ENCODE measurements at regions not wholly inside any gene's neighbourhood (a gene's known extent, or its start where the extent isn't known, plus 50 kb on each side); places are given as distances from the start of the nearest gene placed in this dataset.

GRCh38 chr13:42486711-42487198 is 87.2 kb upstream of the TNFSF11 start (continued):
- no peak for TF ChIP-seq PRDM2 (tag by site-specific recombination; IDR thresholded peaks at IDR 0.05; ENCODE audit: borderline replicate concordance)

GRCh38 chr13:42487221-42487620 is 86.7 kb upstream of the TNFSF11 start:
- H3K4me1 ChIP-seq (ENCODE audit: control insufficient read depth, insufficient read depth, low read length): no peaks in the 10 kb centered on the region
- ChIA-PET CTCF (no interaction called here), POLR2A (no interaction called here)
- no peak overlapping the region for H3K4me3 ChIP-seq (ENCODE audit: low read depth, low read length)
- no peak overlapping the region for H3K27ac ChIP-seq (ENCODE audit: extremely low read depth, low read depth, low read length)
- H3K36me3 ChIP-seq (ENCODE audit: control insufficient read depth in 2 of 2, insufficient read depth in 1 of 2, low read length in 2 of 2): no peaks in the 10 kb centered on the region
- no peak for TF ChIP-seq ZNF324 (tag by site-specific recombination; IDR thresholded peaks at IDR 0.05)
- no peak for TF ChIP-seq RBAK (tag by site-specific recombination; IDR thresholded peaks at IDR 0.05)
- TF ChIP-seq ZNF449 (tag by site-specific recombination; IDR thresholded peaks at IDR 0.05): no peak
- no peak for TF ChIP-seq ZBTB7A (tag by site-specific recombination; IDR thresholded peaks at IDR 0.05; ENCODE audit: low read depth)
- no peak for TF ChIP-seq GLI4 (tag by site-specific recombination; IDR thresholded peaks at IDR 0.05)
- no peak for TF ChIP-seq ZSCAN18 (tag by site-specific recombination; IDR thresholded peaks at IDR 0.05)
- TF ChIP-seq ZNF169 (tag by site-specific recombination; IDR thresholded peaks at IDR 0.05): no peak
- TF ChIP-seq ZNF571 (tag by site-specific recombination; IDR thresholded peaks at IDR 0.05): no peak
- no peak for TF ChIP-seq ZNF660 (tag by site-specific recombination; IDR thresholded peaks at IDR 0.05)
- no peak for TF ChIP-seq ZNF211 (tag by site-specific recombination; IDR thresholded peaks at IDR 0.05; ENCODE audit: low read depth)
- TF ChIP-seq ZNF654 (tag by site-specific recombination; IDR thresholded peaks at IDR 0.05; ENCODE audit: low read depth): no peak
- no peak for TF ChIP-seq BCL11A (tag by site-specific recombination; IDR thresholded peaks at IDR 0.05; ENCODE audit: low read depth)
- TF ChIP-seq GLIS1 (tag by site-specific recombination; IDR thresholded peaks at IDR 0.05): no peak
- H3K9me3 ChIP-seq (ENCODE audit: control insufficient read depth, insufficient read depth, low read depth, low read length): no peaks in the 10 kb centered on the region

GRCh38 chr13:42490676-42491075 is 83.3 kb upstream of the TNFSF11 start:
- Histone ChIP-seq H3K4me1 (ENCODE audit: control insufficient read depth, insufficient read depth, low read length) (no peaks in the 10 kb centered on the region), H3K4me3 (ENCODE audit: low read depth, low read length) (no peak overlapping the region), H3K27ac (ENCODE audit: extremely low read depth, low read depth, low read length) (no peak overlapping the region), H3K36me3 (ENCODE audit: control insufficient read depth in 2 of 2, insufficient read depth in 1 of 2, low read length in 2 of 2) (no peaks in the 10 kb centered on the region), H3K9me3 (ENCODE audit: control insufficient read depth, insufficient read depth, low read depth, low read length) (no peaks in the 10 kb centered on the region)
- TF ChIP-seq ZNF239 (tag by site-specific recombination; IDR thresholded peaks at IDR 0.05) (no peak), ZNF600 (tag by site-specific recombination; IDR thresholded peaks at IDR 0.05) (no peak), ZNF501 (tag by site-specific recombination; IDR thresholded peaks at IDR 0.05) (no peak), ZNF660 (tag by site-specific recombination; IDR thresholded peaks at IDR 0.05) (no peak), ZNF560 (tag by site-specific recombination; IDR thresholded peaks at IDR 0.05; ENCODE audit: borderline replicate concordance) (no peak), CTCF (tag by site-specific recombination; IDR thresholded peaks at IDR 0.05) (no peak)
- ChIA-PET CTCF (no interaction called here), POLR2A (no interaction called here)

Data from HEK293 (cell line).